DLD1 (cell line): ENCODE measurements at regions not wholly inside any gene's neighbourhood (a gene's known extent, or its start where the extent isn't known, plus 50 kb on each side); places are given as distances from the start of the nearest gene placed in this dataset.
"Not testable (repeated sequence)": the region's sequence is repeated elsewhere in the genome, so short reads cannot be mapped to it uniquely, and the experiment has no call there.

Experiments
- in situ Hi-C: cut with HindIII; loops from 2 replicates; pipeline ENCODE4 v1.10.0; 2017; ENCODE audit warnings: low sequenced_read_pairs

- in situ Hi-C loops, result no loop called here
These were observed 150.1 kb upstream of the RMP24 start for GRCh38 chr18:35822413-35822812.

GRCh38 chr18:35826477-35826876 is 146.0 kb upstream of the RMP24 start:
- in situ Hi-C loops, result loop anchor here (5.0 kb wide), 1 partner anchor 126 kb away; no protein-coding TSS in a partner anchor

GRCh38 chr18:35827275-35827902 is 145.1 kb upstream of the RMP24 start:
- in situ Hi-C loops, result loop anchor here (5.0 kb wide), 1 partner anchor 125 kb away; no protein-coding TSS in a partner anchor

GRCh38 chr18:35827903-35828275 is 144.6 kb upstream of the RMP24 start:
- in situ Hi-C loops, result loop anchor here (5.0 kb wide), 1 partner anchor 124 kb away; no protein-coding TSS in a partner anchor

- in situ Hi-C loops, result loop anchor here (5.0 kb wide), 1 partner anchor 124 kb away; no protein-coding TSS in a partner anchor
These were observed 143.9 kb upstream of the RMP24 start for GRCh38 chr18:35828591-35828990.

GRCh38 chr18:35835366-35835765 is 137.1 kb upstream of the RMP24 start:
- in situ Hi-C loops, result no loop called here

- in situ Hi-C loops, result no loop called here
These were observed 136.6 kb upstream of the RMP24 start for GRCh38 chr18:35835833-35836232.

- in situ Hi-C loops, result no loop called here
These were observed 135.5 kb upstream of the RMP24 start for GRCh38 chr18:35836932-35837331.

GRCh38 chr18:35837922-35838496 is 134.5 kb upstream of the RMP24 start:
- in situ Hi-C loops, result no loop called here

- in situ Hi-C loops, result no loop called here
These were observed 131.2 kb upstream of the RMP24 start for GRCh38 chr18:35841283-35841682.

GRCh38 chr18:35842536-35842935 is 129.9 kb upstream of the RMP24 start:
- in situ Hi-C loops, result no loop called here

- in situ Hi-C loops, result not testable (repeated sequence)
These were observed 124.2 kb upstream of the RMP24 start for GRCh38 chr18:35848321-35848720.

- in situ Hi-C loops, result not testable (repeated sequence)
These were observed 123.2 kb upstream of the RMP24 start for GRCh38 chr18:35849241-35849640.

GRCh38 chr18:35851286-35851970 is 121.1 kb upstream of the RMP24 start:
- in situ Hi-C loops, result no loop called here

- in situ Hi-C loops, result no loop called here
These were observed 119.7 kb upstream of the RMP24 start for GRCh38 chr18:35852786-35853185.

- in situ Hi-C loops, result no loop called here
These were observed 118.4 kb upstream of the RMP24 start for GRCh38 chr18:35854095-35854494.

GRCh38 chr18:35856178-35856577 is 116.3 kb upstream of the RMP24 start:
- in situ Hi-C loops, result no loop called here

- in situ Hi-C loops, result not testable (repeated sequence)
These were observed 115.8 kb upstream of the RMP24 start for GRCh38 chr18:35856721-35857120.

- in situ Hi-C loops, result not testable (repeated sequence)
These were observed 114.9 kb upstream of the RMP24 start for GRCh38 chr18:35857581-35857980.

GRCh38 chr18:35861367-35862118 is 110.9 kb upstream of the RMP24 start:
- in situ Hi-C loops, result no loop called here

- in situ Hi-C loops, result no loop called here
These were observed 110.3 kb upstream of the RMP24 start for GRCh38 chr18:35862119-35862640.
